Esophagus muscularis mucosa (tissue), 4 donors: ENCODE measurements at regions not wholly inside any gene's neighbourhood (a gene's known extent, or its start where the extent isn't known, plus 50 kb on each side); places are given as distances from the start of the nearest gene placed in this dataset.

Source experiments
- DNase-seq: peaks from one replicate; pipeline ENCODE4 v3.0.0-alpha.2; 2017; ENCODE audit errors: extremely low spot score
- H3K27ac ChIP-seq, 4 donors: fragments of 200-600 bp; sonication (generic); replicated peaks in 1 of 4; 1 replicate in 3 of 4; 2 replicates in 1 of 4; pipeline ENCODE4 v1.5.1; 2016 to 2019; ENCODE audit warnings: mild to moderate bottlenecking in 1 of 4
- H3K27me3 ChIP-seq, 4 donors: fragments of 200-600 bp; sonication (generic); one replicate each; pipeline versions ENCODE4 v1.5.1 to v1.6.0; 2016 to 2019
- H3K36me3 ChIP-seq, 4 donors: fragments of 200-600 bp; sonication (generic); one replicate each; pipeline ENCODE4 v1.5.1; 2016 to 2019
- H3K4me1 ChIP-seq, 4 donors: fragments of 200-600 bp; sonication (generic); one replicate each; pipeline ENCODE4 v1.5.1; 2016 to 2019
- H3K4me3 ChIP-seq, 4 donors: fragments of 200-600 bp; sonication (generic); 1 replicate in 2 of 4; 2 replicates in 2 of 4; pipeline ENCODE4 v1.5.1; 2016 to 2019; ENCODE audit warnings: mild to moderate bottlenecking in 4 of 4, moderate library complexity in 1 of 4
- H3K9me3 ChIP-seq, 4 donors: fragments of 200-600 bp; sonication (generic); 1 replicate in 3 of 4; 2 replicates in 1 of 4; pipeline ENCODE4 v1.5.1; 2016 to 2019
- CTCF ChIP-seq, 3 experiments: fragments of 200-600 bp in 2 of 3; fragments of 450-650 bp in 1 of 3; sonication (generic) in 2 of 3; IDR thresholded peaks; one replicate each; pipeline ENCODE4 v1.5.1; 2017 to 2019; ENCODE audit warnings: antibody characterized with exemption in 3 of 3, mild to moderate bottlenecking in 2 of 3, moderate library complexity in 1 of 3
- EP300 ChIP-seq: sonication (generic); formaldehyde crosslinking; IDR thresholded peaks from one replicate; pipeline ENCODE4 v1.6.1; 2017; ENCODE audit warnings: antibody characterized with exemption
- POLR2A ChIP-seq: fragments of 450-650 bp; IDR thresholded peaks from one replicate; pipeline ENCODE4 v1.6.1; 2017; ENCODE audit warnings: antibody characterized with exemption, moderate library complexity, mild to moderate bottlenecking, low read depth
- POLR2AphosphoS5 ChIP-seq, 2 donors: sonication (generic); formaldehyde crosslinking; IDR thresholded peaks; one replicate each; pipeline ENCODE4 v1.6.1; 2017; ENCODE audit warnings: antibody characterized with exemption in 2 of 2
- WGBS: methylation state at CpG from one replicate; pipeline ENCODE4 v1.1.5; 2018; 5-methylcytosine and 5-hydroxymethylcytosine counted together
- intact Hi-C: fragments of 100-400 bp; cut with DNase I; formaldehyde crosslinking; loops from one replicate; pipeline ENCODE4 v1.15.1; 2023

- H3K27ac ChIP-seq, result no peak overlapping the region
- TF ChIP-seq EP300, result no peak
- no peak for TF ChIP-seq POLR2AphosphoS5 (IDR thresholded peaks at IDR 0.05)
- no peak for TF ChIP-seq CTCF (IDR thresholded peaks at IDR 0.05)
- no peak for TF ChIP-seq POLR2A
These were observed 63.7 kb upstream of the VEGFC start for GRCh38 chr4:176856421-176856820.

GRCh38 chr4:176858839-176859238 lies 66.1 kb upstream of the VEGFC start:
- Histone ChIP-seq H3K27ac (no peak overlapping the region), H3K9me3 (no peaks in the 10 kb centered on the region), H3K4me3 (no peak overlapping the region), H3K4me1 (no peaks in the 10 kb centered on the region), H3K27me3 (no peaks in the 10 kb centered on the region), H3K36me3 (no peaks in the 10 kb centered on the region)
- no peak for TF ChIP-seq POLR2AphosphoS5 (IDR thresholded peaks at IDR 0.05)
- no peak for TF ChIP-seq POLR2A
- no peak for TF ChIP-seq CTCF (IDR thresholded peaks at IDR 0.05)
- no peak for TF ChIP-seq EP300
- no peak for DNase-seq
- intact Hi-C loops, result no loop called here

More at GRCh38 chr4:176856421-176856820, 63.7 kb upstream of the VEGFC start:
- Histone ChIP-seq H3K4me1 (no peaks in the 10 kb centered on the region), H3K9me3 (no peaks in the 10 kb centered on the region), H3K4me3 (no peak overlapping the region), H3K27me3 (no peaks in the 10 kb centered on the region), H3K36me3 (no peaks in the 10 kb centered on the region)
- no peak for DNase-seq
- WGBS, result 38% methylated on average over 2 of the region's 2 CpGs
- intact Hi-C loops, result no loop called here

- no peak overlapping the region for H3K27ac ChIP-seq
- no peak overlapping the region for H3K4me3 ChIP-seq
- H3K4me1 ChIP-seq, result no peaks in the 10 kb centered on the region
- TF ChIP-seq POLR2A (no peak), EP300 (no peak), POLR2AphosphoS5 (IDR thresholded peaks at IDR 0.05) (no peak), CTCF (IDR thresholded peaks at IDR 0.05) (no peak)
- WGBS, result 21% methylated on average over 1 of the region's 1 CpG
- no peaks in the 10 kb centered on the region for H3K27me3 ChIP-seq
- H3K36me3 ChIP-seq, result no peaks in the 10 kb centered on the region
- no peak for DNase-seq
- intact Hi-C loops, result no loop called here
- no peaks in the 10 kb centered on the region for H3K9me3 ChIP-seq
These were observed 71.5 kb upstream of the VEGFC start for GRCh38 chr4:176864238-176864637.

- Histone ChIP-seq H3K27me3 (no peaks in the 10 kb centered on the region), H3K9me3 (no peaks in the 10 kb centered on the region), H3K4me3 (no peak overlapping the region), H3K36me3 (no peaks in the 10 kb centered on the region), H3K27ac (no peak overlapping the region), H3K4me1 (no peaks in the 10 kb centered on the region)
- no peak for TF ChIP-seq CTCF (IDR thresholded peaks at IDR 0.05)
- TF ChIP-seq POLR2AphosphoS5 (IDR thresholded peaks at IDR 0.05), result no peak
- no peak for TF ChIP-seq EP300
- TF ChIP-seq POLR2A, result no peak
- 75% methylated on average over 2 of the region's 2 CpGs for WGBS
- intact Hi-C loops, result no loop called here
- DNase-seq, result no peak
These were observed 76.0 kb upstream of the VEGFC start for GRCh38 chr4:176868676-176869075.

- no peak overlapping the region for H3K4me3 ChIP-seq
- WGBS, result 69% methylated on average over 3 of the region's 3 CpGs
- H3K9me3 ChIP-seq, result no peaks in the 10 kb centered on the region
- no peak for TF ChIP-seq POLR2A
- no peak for TF ChIP-seq CTCF (IDR thresholded peaks at IDR 0.05)
- no peak for TF ChIP-seq POLR2AphosphoS5 (IDR thresholded peaks at IDR 0.05)
- no peak for TF ChIP-seq EP300
- H3K4me1 ChIP-seq, result no peaks in the 10 kb centered on the region
- DNase-seq, result no peak
- no peak overlapping the region for H3K27ac ChIP-seq
- no peaks in the 10 kb centered on the region for H3K27me3 ChIP-seq
- intact Hi-C loops, result no loop called here
- no peaks in the 10 kb centered on the region for H3K36me3 ChIP-seq
These were observed 79.7 kb upstream of the VEGFC start for GRCh38 chr4:176872461-176872860.
